ENCODE measurements at regions not wholly inside any gene's neighbourhood (a gene's known extent, or its start where the extent isn't known, plus 50 kb on each side); places are given as distances from the start of the nearest gene placed in this dataset.

GRCh38 chr11:111035746-111036145 lies 209.8 kb upstream of the POU2AF2 start:
- no peak for DNase-seq (ENCODE audit: low read depth)

- DNase-seq (ENCODE audit: low read depth): no peak
Measured at GRCh38 chr11:111026241-111026640, 219.3 kb upstream of the POU2AF2 start.

GRCh38 chr11:111021131-111021530 lies 224.4 kb upstream of the POU2AF2 start:
- no peak for DNase-seq (ENCODE audit: low read depth)

GRCh38 chr11:111019871-111020670 lies 225.5 kb upstream of the POU2AF2 start:
- DNase-seq (ENCODE audit: low read depth): peak; percentile 71

GRCh38 chr11:111019451-111019850 lies 226.1 kb upstream of the POU2AF2 start:
- DNase-seq (ENCODE audit: low read depth): no peak

- DNase-seq (ENCODE audit: low read depth): peak; percentile 87
Measured at GRCh38 chr11:111018566-111018965, 227.0 kb upstream of the POU2AF2 start.

GRCh38 chr11:111012491-111012890 lies 233.0 kb upstream of the POU2AF2 start:
- no peak for DNase-seq (ENCODE audit: low read depth)

GRCh38 chr11:111011275-111011594 lies 234.3 kb upstream of the POU2AF2 start:
- DNase-seq (ENCODE audit: low read depth): no peak

- no peak for DNase-seq (ENCODE audit: low read depth)
Measured at GRCh38 chr11:111010391-111011274, 234.9 kb upstream of the POU2AF2 start.

GRCh38 chr11:111006227-111006626 lies 239.3 kb upstream of the POU2AF2 start:
- no peak for DNase-seq (ENCODE audit: low read depth)

GRCh38 chr11:111001986-111002611 lies 243.4 kb upstream of the POU2AF2 start:
- peak; percentile 85 for DNase-seq (ENCODE audit: low read depth)

GRCh38 chr11:111001081-111001430 lies 244.5 kb upstream of the POU2AF2 start:
- DNase-seq (ENCODE audit: low read depth): no peak

GRCh38 chr11:111000400-111001080 lies 245.0 kb upstream of the POU2AF2 start:
- no peak for DNase-seq (ENCODE audit: low read depth)

GRCh38 chr11:110992481-110992880 lies 253.0 kb upstream of the POU2AF2 start:
- DNase-seq (ENCODE audit: low read depth): no peak

GRCh38 chr11:110991661-110992355 lies 253.7 kb upstream of the POU2AF2 start:
- peak; percentile 59 for DNase-seq (ENCODE audit: low read depth)

GRCh38 chr11:110990311-110990710 lies 255.2 kb upstream of the POU2AF2 start:
- peak; percentile 61 for DNase-seq (ENCODE audit: low read depth)

- peak; percentile 98 for DNase-seq (ENCODE audit: low read depth)
Measured at GRCh38 chr11:110989428-110990133, 255.9 kb upstream of the POU2AF2 start.

GRCh38 chr11:110988671-110989070 lies 256.9 kb upstream of the POU2AF2 start:
- DNase-seq (ENCODE audit: low read depth): no peak

- DNase-seq (ENCODE audit: low read depth): no peak
Measured at GRCh38 chr11:110986016-110986415, 259.5 kb upstream of the POU2AF2 start.

- DNase-seq (ENCODE audit: low read depth): no peak
Measured at GRCh38 chr11:110985547-110985946, 260.0 kb upstream of the POU2AF2 start.

- no peak for DNase-seq (ENCODE audit: low read depth)
Measured at GRCh38 chr11:110984693-110985092, 260.8 kb upstream of the POU2AF2 start.

All from amniotic epithelial cell (primary cell).